ENCODE measurements at regions not wholly inside any gene's neighbourhood (a gene's known extent, or its start where the extent isn't known, plus 50 kb on each side); places are given as distances from the start of the nearest gene placed in this dataset.

GRCh38 chr4:19936476-19936875, 315.2 kb upstream of the SLIT2 start:
- TF ChIP-seq POLR2A (IDR thresholded peaks at IDR 0.05), result no peak
- TF ChIP-seq, protein P1, sequence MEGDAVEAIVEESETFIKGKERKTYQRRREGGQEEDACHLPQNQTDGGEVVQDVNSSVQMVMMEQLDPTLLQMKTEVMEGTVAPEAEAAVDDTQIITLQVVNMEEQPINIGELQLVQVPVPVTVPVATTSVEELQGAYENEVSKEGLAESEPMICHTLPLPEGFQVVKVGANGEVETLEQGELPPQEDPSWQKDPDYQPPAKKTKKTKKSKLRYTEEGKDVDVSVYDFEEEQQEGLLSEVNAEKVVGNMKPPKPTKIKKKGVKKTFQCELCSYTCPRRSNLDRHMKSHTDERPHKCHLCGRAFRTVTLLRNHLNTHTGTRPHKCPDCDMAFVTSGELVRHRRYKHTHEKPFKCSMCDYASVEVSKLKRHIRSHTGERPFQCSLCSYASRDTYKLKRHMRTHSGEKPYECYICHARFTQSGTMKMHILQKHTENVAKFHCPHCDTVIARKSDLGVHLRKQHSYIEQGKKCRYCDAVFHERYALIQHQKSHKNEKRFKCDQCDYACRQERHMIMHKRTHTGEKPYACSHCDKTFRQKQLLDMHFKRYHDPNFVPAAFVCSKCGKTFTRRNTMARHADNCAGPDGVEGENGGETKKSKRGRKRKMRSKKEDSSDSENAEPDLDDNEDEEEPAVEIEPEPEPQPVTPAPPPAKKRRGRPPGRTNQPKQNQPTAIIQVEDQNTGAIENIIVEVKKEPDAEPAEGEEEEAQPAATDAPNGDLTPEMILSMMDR (IDR thresholded peaks at IDR 0.05), result no peak

Measured in adrenal gland (tissue), 5 donors.